ENCODE measurements at regions not wholly inside any gene's neighbourhood (a gene's known extent, or its start where the extent isn't known, plus 50 kb on each side); places are given as distances from the start of the nearest gene placed in this dataset.

DNA sequence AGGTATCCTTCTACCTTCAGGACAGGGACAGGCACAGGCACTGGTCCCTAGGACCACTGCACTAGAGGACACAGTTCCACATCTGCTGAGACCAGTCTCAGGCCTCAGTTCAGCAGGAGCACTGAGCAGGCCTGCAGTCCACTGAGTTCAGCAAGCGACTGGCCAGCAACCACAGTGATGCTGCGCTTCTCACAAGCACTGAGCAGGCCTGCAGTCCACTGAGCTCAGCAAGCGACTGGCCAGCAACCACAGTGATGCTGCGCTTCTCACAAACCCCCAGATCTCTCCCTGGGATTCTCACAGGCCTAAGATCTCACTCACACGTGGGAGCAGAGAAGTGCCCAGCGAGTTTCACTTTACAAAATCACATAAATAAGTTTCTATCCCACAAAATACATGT lies 140.6 kb downstream of the IRS2 start:
- Histone ChIP-seq H3K36me3 (replicated peaks in 1 of 2; ENCODE audit: insufficient read depth in 1 of 2, low read depth in 2 of 2) (no peaks in the 10 kb centered on the region), H3K27ac (no peak overlapping the region), H3K9me3 (no peaks in the 10 kb centered on the region), H3K4me3 (no peak overlapping the region), H3K4me1 (no peaks in the 10 kb centered on the region), H3K27me3 (no peaks in the 10 kb centered on the region)
- ATAC-seq (no peak), DNase-seq (no peak)
- intact Hi-C loops (cut with DNase I), result no loop called here
- WGBS, 2 donors, result 59 to 62% methylated on average over 4 to 6 of the region's 6 CpGs
- TF ChIP-seq CTCF (IDR thresholded peaks at IDR 0.05) (no peak), POLR2A (IDR thresholded peaks at IDR 0.05) (no peak)

- 82 to 88% methylated on average over 4 of the region's 4 CpGs for WGBS, 2 donors
- H3K9me3 ChIP-seq, result peaks cover 0 to 7% (median 0%) of the 10 kb centered on the region in 3 donors
- no peak overlapping the region for H3K27ac ChIP-seq
- no peak for TF ChIP-seq CTCF (IDR thresholded peaks at IDR 0.05)
- TF ChIP-seq POLR2A (IDR thresholded peaks at IDR 0.05), result no peak
- intact Hi-C loops (cut with DNase I), result no loop called here
- ATAC-seq, result no peak
- DNase-seq, result no peak
- no peaks in the 10 kb centered on the region for H3K4me1 ChIP-seq
- no peaks in the 10 kb centered on the region for H3K36me3 ChIP-seq (replicated peaks in 1 of 2; ENCODE audit: insufficient read depth in 1 of 2, low read depth in 2 of 2)
- no peak overlapping the region for H3K4me3 ChIP-seq
- H3K27me3 ChIP-seq, result no peaks in the 10 kb centered on the region
Observed at GRCh38 chr13:109644956-109645355, 141.4 kb downstream of the IRS2 start.

DNA sequence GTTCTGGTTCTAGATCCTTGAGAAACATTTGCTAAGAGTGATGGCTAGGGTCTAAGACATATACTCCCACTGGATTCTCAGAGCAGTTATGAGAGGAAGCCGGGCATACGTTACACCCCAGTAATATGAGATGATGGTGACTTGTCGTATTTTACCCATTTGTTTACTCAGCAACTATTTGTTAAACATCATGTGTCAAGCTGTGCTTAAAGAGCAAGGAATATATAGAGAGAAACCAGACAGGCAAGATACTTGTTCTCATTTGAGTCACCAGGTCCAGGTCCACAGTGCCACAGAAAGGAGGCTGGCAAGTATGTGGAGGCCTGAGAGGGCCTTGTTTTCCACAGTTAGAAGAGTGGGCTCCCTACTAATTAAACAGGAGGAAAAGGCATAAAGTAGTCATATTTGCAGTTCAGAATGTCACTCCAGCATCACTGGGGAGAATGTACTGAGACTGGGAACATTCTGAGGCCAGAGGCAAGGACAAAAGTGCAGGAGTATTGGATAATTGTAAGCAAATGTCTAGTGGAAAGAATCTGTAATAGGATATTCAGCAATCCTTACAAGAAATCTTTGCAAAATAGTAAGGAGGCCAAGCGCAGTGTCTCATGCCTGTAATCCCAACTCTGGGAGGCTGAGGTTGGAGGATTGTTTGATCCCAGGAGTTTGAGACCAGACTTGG lies 142.2 kb downstream of the IRS2 start:
- Histone ChIP-seq H3K4me3 (no peak overlapping the region), H3K36me3 (replicated peaks in 1 of 2; ENCODE audit: insufficient read depth in 1 of 2, low read depth in 2 of 2) (no peaks in the 10 kb centered on the region), H3K4me1 (no peaks in the 10 kb centered on the region), H3K27ac (no peak overlapping the region), H3K27me3 (no peaks in the 10 kb centered on the region), H3K9me3 (peaks cover 0 to 7% (median 0%) of the 10 kb centered on the region in 3 donors)
- intact Hi-C loops (cut with DNase I), result no loop called here
- 66 to 69% methylated on average over 4 of the region's 4 CpGs for WGBS, 2 donors
- no peak for DNase-seq
- TF ChIP-seq CTCF (IDR thresholded peaks at IDR 0.05), result no peak
- no peak for TF ChIP-seq POLR2A (IDR thresholded peaks at IDR 0.05)
- no peak for ATAC-seq

DNA sequence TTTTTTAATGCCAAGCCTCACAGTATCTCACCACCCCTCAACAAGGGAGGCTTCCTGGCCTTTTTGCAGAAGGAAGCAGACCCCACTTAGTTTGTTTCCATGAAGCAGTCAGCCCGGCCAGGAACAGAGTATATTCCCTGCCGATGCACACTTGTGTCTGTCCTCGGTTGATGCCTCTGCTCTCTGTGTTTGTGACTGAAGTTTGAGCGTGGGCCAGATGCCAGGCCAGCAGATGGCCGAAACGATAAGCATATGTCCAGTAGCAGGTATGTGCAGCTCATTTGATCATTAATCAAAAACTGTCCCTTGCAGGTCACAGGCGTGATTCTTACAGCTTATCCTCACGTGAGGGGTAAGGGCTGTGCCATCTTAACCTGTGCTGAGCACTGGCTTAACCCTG lies 144.0 kb downstream of the IRS2 start:
- WGBS, 2 donors, result 56 to 72% methylated on average over 8 of the region's 8 CpGs
- no peak overlapping the region for H3K4me3 ChIP-seq
- H3K9me3 ChIP-seq, result peaks cover 0 to 12% (median 0%) of the 10 kb centered on the region in 3 donors
- ATAC-seq, result no peak
- no peaks in the 10 kb centered on the region for H3K27me3 ChIP-seq
- H3K36me3 ChIP-seq (replicated peaks in 1 of 2; ENCODE audit: insufficient read depth in 1 of 2, low read depth in 2 of 2), result no peaks in the 10 kb centered on the region
- TF ChIP-seq POLR2A (IDR thresholded peaks at IDR 0.05), result no peak
- no peak for TF ChIP-seq CTCF (IDR thresholded peaks at IDR 0.05)
- H3K27ac ChIP-seq, result no peak overlapping the region
- H3K4me1 ChIP-seq, result no peaks in the 10 kb centered on the region
- no peak for DNase-seq
- intact Hi-C loops (cut with DNase I), result no loop called here

DNA sequence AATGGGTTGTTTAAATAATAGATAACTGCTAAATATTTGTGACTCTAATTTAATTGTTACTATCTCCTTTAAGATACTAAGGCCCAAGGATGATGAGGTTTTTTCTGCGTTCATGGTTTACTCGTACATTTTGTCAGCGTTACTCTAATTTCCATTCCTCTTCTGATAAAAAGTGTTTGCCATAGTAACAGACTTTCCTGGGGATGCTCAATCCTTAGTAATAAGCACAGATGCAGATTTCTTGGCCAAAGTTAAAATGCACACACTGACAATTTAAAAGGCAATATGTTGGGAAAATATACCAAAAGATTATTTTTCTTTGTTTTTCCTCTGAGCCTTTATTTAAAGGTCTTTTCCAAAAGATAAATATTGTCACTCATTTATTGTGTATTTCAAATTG lies 149.6 kb downstream of the IRS2 start:
- no peak overlapping the region for H3K4me3 ChIP-seq
- H3K27ac ChIP-seq, result no peak overlapping the region
- no peaks in the 10 kb centered on the region for H3K27me3 ChIP-seq
- intact Hi-C loops (cut with DNase I), result no loop called here
- 72 to 78% methylated on average over 3 of the region's 3 CpGs for WGBS, 2 donors
- DNase-seq (no peak), ATAC-seq (no peak)
- TF ChIP-seq CTCF (IDR thresholded peaks at IDR 0.05) (no peak), POLR2A (IDR thresholded peaks at IDR 0.05) (no peak)
- peaks cover 0 to 12% (median 0%) of the 10 kb centered on the region in 3 donors for H3K9me3 ChIP-seq
- no peaks in the 10 kb centered on the region for H3K36me3 ChIP-seq (replicated peaks in 1 of 2; ENCODE audit: insufficient read depth in 1 of 2, low read depth in 2 of 2)
- H3K4me1 ChIP-seq, result no peaks in the 10 kb centered on the region
